ENCODE measurements at regions not wholly inside any gene's neighbourhood (a gene's known extent, or its start where the extent isn't known, plus 50 kb on each side); places are given as distances from the start of the nearest gene placed in this dataset.

- H3K36me3 Mint-ChIP-seq (ENCODE audit: low read depth): no peaks in the 10 kb centered on the region
- no peaks in the 10 kb centered on the region for H3K4me1 Mint-ChIP-seq
- H3K9me3 Mint-ChIP-seq: no peaks in the 10 kb centered on the region
- no peak for DNase-seq (ENCODE audit: low read depth, low spot score)
- H3K27ac Mint-ChIP-seq (ENCODE audit: unreplicated experiment): no peak overlapping the region
- TF ChIP-seq CTCF (conservative IDR thresholded peaks at IDR 0.05): no peak
- no peak overlapping the region for H3K4me3 Mint-ChIP-seq
- no peaks in the 10 kb centered on the region for H3K27me3 Mint-ChIP-seq (ENCODE audit: low read depth)
Observed at GRCh38 chr13:29681864-29682263, 86.4 kb upstream of the SLC7A1 start.

- Mint-ChIP-seq H3K4me3 (no peak overlapping the region), H3K36me3 (ENCODE audit: low read depth) (no peaks in the 10 kb centered on the region), H3K9me3 (no peaks in the 10 kb centered on the region), H3K27ac (ENCODE audit: unreplicated experiment) (no peak overlapping the region), H3K27me3 (ENCODE audit: low read depth) (no peaks in the 10 kb centered on the region), H3K4me1 (no peaks in the 10 kb centered on the region)
- DNase-seq (ENCODE audit: low read depth, low spot score): no peak
- TF ChIP-seq CTCF (conservative IDR thresholded peaks at IDR 0.05): no peak
Observed at GRCh38 chr13:29679396-29680053, 84.0 kb upstream of the SLC7A1 start.

- H3K36me3 Mint-ChIP-seq (ENCODE audit: low read depth): no peaks in the 10 kb centered on the region
- H3K27me3 Mint-ChIP-seq (ENCODE audit: low read depth): no peaks in the 10 kb centered on the region
Observed at GRCh38 chr13:29677627-29678026, 82.1 kb upstream of the SLC7A1 start.

GRCh38 chr13:29676941-29677452 is 81.5 kb upstream of the SLC7A1 start:
- no peaks in the 10 kb centered on the region for H3K27me3 Mint-ChIP-seq (ENCODE audit: low read depth)
- H3K36me3 Mint-ChIP-seq (ENCODE audit: low read depth): no peaks in the 10 kb centered on the region
- H3K9me3 Mint-ChIP-seq: peaks cover 2% of the 10 kb centered on the region
- H3K27ac Mint-ChIP-seq (ENCODE audit: unreplicated experiment): peak overlapping the region; percentile 74
- H3K4me3 Mint-ChIP-seq: no peak overlapping the region
- DNase-seq (ENCODE audit: low read depth, low spot score): no peak
- no peaks in the 10 kb centered on the region for H3K4me1 Mint-ChIP-seq
- TF ChIP-seq CTCF (conservative IDR thresholded peaks at IDR 0.05): no peak

More at GRCh38 chr13:29677627-29678026, 82.1 kb upstream of the SLC7A1 start:
- H3K4me1 Mint-ChIP-seq: no peaks in the 10 kb centered on the region
- DNase-seq (ENCODE audit: low read depth, low spot score): no peak
- H3K9me3 Mint-ChIP-seq: peaks cover 2% of the 10 kb centered on the region
- no peak for TF ChIP-seq CTCF (conservative IDR thresholded peaks at IDR 0.05)
- H3K4me3 Mint-ChIP-seq: no peak overlapping the region
- H3K27ac Mint-ChIP-seq (ENCODE audit: unreplicated experiment): no peak overlapping the region

GRCh38 chr13:29676535-29676934 is 81.0 kb upstream of the SLC7A1 start:
- H3K36me3 Mint-ChIP-seq (ENCODE audit: low read depth): no peaks in the 10 kb centered on the region
- no peaks in the 10 kb centered on the region for H3K27me3 Mint-ChIP-seq (ENCODE audit: low read depth)
- DNase-seq (ENCODE audit: low read depth, low spot score): no peak
- H3K27ac Mint-ChIP-seq (ENCODE audit: unreplicated experiment): no peak overlapping the region
- TF ChIP-seq CTCF (conservative IDR thresholded peaks at IDR 0.05): no peak
- H3K4me3 Mint-ChIP-seq: no peak overlapping the region
- no peaks in the 10 kb centered on the region for H3K4me1 Mint-ChIP-seq
- H3K9me3 Mint-ChIP-seq: peaks cover 2% of the 10 kb centered on the region

Measured in neural crest cell (in vitro differentiated cells).